NOMO-1 treated with DMSO at 0.1 percent for 48 hours (cell line): ENCODE measurements at regions not wholly inside any gene's neighbourhood (a gene's known extent, or its start where the extent isn't known, plus 50 kb on each side); places are given as distances from the start of the nearest gene placed in this dataset.

Source experiments
- DNase-seq: peaks from one replicate; lab custom pipeline; 2025; ENCODE audit not compliant: unreplicated experiment; lab: John Stamatoyannopoulos, UW

GRCh38 chr10:8590518-8590917 is 536.0 kb downstream of the GATA3 start:
- no peak for DNase-seq

GRCh38 chr10:8591640-8592039 is 537.2 kb downstream of the GATA3 start:
- no peak for DNase-seq

DNA sequence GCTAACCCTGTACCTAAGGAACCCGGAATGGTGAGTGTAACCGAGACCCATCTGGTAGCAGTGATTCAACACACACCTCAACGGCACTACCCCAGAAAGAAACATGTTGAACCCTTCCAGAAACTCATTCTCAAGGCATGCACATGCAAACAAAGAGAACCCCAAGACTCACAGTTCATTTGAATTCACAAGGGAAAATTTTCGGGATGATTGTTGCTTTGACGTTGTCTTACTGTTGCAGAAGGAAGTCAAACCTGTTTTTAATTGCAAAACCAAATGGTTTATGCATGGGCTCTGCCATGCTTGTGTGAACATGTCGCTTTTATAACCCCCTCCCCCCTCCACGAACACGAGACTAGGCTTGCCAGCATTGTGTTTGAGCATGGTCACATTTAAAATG is 539.7 kb downstream of the GATA3 start:
- DNase-seq, result no peak

GRCh38 chr10:8594711-8595110 is 540.2 kb downstream of the GATA3 start:
- DNase-seq, result no peak

- DNase-seq, result no peak
Observed at GRCh38 chr10:8595140-8595539, 540.7 kb downstream of the GATA3 start.

- DNase-seq, result no peak
Observed at GRCh38 chr10:8596929-8597472, 542.5 kb downstream of the GATA3 start.

DNA sequence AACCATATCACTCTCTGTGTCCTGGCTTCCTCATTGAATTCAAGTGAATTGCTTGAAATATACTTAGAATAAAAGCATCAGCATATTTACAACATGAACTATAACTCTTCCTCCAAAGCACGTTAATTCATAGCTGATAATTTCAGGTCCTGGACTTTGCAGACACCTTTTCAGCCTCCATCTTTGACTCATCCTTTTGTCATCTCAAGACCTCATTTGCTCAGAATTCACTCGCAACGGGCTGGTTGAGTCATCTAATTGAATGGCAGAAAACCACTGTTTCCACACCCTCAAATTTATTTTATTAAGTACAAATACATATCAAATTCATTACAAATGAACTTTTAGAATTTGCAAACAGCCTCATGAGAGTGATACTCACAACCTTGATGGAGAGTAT is 545.7 kb downstream of the GATA3 start:
- DNase-seq, result no peak

- no peak for DNase-seq
Observed at GRCh38 chr10:8602821-8603220, 548.3 kb downstream of the GATA3 start.

- DNase-seq, result no peak
Observed at GRCh38 chr10:8614054-8614565, 559.6 kb downstream of the GATA3 start.

DNA sequence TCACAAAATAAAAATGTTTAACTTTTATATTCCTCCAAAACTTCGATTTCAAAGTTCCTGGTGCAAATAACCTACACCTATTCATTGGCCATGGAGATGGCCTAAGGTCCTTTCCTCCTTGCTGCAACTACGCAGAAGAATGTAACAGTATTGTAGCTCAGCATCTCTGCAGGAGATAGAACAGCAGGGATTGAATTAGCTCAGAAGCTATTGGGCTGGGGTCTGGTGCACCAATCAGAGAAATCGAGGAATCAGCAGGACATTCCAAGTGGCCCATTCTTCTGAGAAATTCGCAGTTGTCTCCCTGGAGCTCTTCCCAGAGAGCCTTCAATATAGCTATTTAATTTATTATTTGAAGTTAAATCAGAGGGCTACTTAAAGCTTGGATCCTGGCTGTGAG is 560.6 kb downstream of the GATA3 start:
- no peak for DNase-seq

GRCh38 chr10:8616166-8616565 is 561.7 kb downstream of the GATA3 start:
- no peak for DNase-seq

- DNase-seq, result no peak
Observed at GRCh38 chr10:8617792-8618191, 563.3 kb downstream of the GATA3 start.

DNA sequence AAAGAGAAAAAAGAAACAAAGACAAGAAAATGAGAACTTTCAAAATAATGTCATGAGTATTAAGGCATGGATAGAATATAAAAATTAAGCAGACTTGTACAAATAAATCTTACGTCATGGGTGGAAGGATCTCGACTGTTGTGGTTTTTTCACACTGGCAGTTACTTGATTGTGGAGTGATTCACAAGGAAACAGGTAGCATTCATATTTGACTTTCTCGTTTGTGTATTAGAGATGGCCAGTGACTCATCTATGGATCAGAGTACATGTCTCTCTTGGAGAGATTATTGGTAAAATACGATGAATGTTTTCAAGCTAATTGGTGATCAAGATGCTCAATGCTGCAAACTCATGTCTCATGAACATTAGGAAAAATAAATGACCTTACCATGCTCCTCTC is 564.3 kb downstream of the GATA3 start:
- no peak for DNase-seq

DNA sequence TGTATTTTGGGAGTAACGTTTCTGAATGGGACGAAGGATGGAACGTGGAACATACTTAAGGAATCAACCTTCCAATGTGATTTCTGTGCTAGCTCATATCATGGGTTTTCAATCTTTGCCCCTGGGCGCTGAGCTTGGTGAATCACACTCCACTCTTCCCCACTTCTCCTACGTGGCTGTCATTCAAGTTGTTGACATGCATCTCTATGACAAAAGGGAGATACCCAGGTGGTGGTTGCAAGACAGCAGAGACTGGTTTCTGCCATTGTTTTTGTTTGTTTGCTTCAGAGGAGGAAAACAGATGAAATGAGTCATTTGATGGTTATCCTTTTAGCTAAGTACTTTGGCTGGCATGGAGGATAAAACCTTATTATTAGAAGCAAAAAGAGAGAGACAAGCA is 573.9 kb downstream of the GATA3 start:
- no peak for DNase-seq

DNA sequence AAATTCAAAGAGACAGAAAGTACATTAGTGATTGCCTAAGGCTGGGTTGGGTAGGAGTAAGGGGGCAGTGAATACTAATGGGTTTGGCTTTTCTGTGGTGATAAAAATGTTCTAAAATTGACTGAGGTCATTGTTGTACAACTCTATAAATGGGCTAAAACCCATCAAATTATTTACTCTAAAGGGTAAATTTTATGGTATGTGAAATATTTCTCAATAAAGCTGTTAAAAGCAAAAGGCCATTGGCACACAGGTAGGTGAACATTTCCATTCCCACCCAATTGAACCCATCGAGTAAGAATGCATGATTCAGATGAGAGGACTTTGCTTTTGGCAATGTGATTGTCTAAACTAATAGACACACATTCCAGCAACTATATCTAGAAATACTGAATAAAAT is 579.4 kb downstream of the GATA3 start:
- DNase-seq, result no peak

DNA sequence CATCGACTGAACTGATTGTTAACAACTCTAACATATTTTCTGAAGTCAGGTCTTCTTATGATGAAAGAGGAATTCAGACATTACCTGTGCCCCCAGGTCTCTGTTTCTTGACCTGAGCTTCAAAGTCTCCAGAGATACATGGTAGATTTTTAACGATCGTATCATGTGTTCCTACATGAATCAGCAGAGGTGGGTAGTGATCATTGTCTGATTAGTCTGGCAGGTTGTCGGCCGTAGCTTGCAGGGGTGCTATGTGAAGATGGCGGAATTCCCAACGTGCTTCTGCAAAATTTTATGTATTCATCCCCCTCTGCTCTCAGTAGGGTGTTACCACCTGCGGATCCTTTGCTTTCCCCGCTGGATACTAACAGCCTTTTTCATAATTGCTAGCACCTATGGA is 581.9 kb downstream of the GATA3 start:
- DNase-seq, result no peak

DNA sequence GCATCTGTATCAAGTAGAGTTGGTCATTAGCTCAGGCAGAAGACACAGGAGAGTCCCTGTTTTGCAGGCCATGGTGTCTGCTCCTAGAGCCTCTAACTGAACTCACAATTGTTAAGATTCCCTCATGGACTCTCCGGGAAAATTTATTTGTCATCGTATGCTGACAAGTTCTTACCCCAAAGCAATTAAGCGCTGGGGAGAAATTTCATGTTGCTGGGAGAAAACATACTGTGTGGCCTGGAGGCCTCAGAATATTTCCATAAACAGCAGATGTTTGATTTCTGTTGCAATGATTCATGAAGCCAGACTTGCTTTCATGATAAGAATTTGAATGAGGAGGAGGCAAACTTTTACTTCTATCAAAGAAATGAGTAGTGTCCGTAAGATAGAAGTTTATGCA is 583.2 kb downstream of the GATA3 start:
- DNase-seq, result no peak

DNA sequence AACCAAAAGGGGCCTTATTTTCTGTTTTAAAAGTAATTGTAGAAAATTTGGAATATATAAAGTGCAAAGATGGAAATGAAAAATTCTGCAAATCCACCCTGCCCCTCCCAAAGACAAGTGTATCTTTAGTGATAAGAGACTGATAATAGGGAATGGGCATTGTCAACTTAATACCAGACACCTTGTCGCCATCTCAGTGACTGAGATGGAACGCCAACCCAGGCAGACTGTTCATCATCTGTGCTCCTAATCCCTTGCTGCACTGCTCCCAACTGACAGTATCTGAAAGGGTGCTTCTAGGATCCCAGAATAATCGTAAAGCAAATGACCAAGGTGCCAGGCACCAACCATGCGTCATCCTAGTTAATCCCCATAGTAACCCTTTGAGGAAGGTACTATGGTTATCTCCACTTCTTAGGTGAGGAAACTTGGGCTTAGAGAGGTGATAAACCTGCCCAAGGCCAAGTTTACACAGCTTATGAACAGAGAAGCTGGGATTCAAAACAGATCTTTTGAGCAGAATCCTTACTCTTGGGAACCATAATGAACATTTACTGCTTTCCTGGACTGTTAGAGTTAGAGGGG is 583.7 kb downstream of the GATA3 start:
- no peak for DNase-seq

DNA sequence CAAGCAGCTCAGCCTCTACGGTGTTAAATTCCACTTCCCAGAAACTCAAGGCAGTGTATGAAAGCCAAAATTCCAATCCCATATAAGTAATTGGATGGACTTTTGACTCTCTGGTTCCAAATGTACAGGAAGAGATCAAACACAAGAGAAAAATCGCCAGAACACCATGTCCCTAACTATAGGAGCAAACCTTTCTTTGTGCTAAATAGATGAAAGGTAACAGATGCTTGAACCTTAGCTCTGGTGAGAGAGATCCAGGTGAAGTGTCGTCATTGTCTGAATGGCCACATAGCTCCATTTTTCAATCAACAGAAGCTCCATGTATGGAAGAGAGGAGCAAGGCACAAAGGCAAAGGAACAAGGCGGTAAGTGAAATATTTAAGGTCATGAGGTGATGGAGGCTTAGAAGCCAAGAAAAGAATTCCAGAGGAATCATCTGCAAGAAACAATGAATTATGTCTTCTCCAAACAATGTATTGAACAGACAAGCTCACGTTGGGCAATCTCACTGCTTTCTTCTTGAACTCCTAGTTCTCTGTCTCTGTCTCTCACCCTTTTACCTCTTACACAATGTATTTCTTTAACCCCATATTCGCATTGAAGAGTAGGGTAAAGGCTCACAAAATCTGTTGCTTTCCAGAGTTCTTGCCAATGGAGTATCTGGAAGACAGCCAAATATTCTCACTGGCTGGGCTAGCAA is 585.1 kb downstream of the GATA3 start:
- no peak for DNase-seq

GRCh38 chr10:8640301-8640700 is 585.8 kb downstream of the GATA3 start:
- DNase-seq, result no peak

GRCh38 chr10:8640878-8641277 is 586.4 kb downstream of the GATA3 start:
- DNase-seq, result no peak

DNA sequence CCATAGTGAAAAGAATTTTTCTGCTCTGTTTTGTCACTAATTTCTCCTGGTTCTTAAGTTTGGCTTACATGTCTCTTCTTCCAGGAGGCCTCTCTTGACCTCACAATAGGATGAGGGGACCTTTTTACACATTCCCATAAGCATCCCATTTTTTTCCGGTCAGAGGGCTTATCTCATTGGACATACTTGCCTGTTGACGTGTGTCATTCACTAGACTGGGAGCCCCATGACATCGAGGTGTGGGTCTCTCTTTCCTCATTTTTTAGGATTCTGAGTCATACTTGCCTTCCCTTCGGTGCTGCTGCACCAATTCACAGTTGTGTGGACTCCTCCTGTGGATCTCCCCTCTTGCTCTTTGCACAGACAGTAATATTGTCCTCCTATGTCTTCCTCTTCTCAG is 601.8 kb downstream of the GATA3 start:
- no peak for DNase-seq

DNA sequence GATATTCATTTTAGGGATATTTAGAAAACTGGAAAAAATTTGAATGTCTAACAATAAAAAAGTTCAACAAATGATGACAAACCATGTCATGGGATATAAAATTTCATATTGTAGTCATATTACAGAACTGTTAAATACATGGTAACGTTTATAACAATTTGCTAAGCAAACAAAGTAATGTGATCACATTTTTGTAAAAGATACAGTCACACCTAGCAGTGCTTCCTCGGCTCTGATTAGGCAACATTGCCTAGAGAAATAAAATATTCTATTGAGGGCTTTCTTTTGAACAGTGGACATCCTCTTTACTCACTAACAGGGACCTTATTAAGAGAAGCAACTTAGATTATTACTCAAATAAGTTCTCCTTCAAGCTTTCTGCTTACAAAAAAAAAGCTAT is 605.5 kb downstream of the GATA3 start:
- no peak for DNase-seq
